Ovary (tissue), 3 donors: ENCODE measurements at regions not wholly inside any gene's neighbourhood (a gene's known extent, or its start where the extent isn't known, plus 50 kb on each side); places are given as distances from the start of the nearest gene placed in this dataset.

ENCODE experiments used
- EP300 ChIP-seq: sonication (generic); formaldehyde crosslinking; IDR thresholded peaks from one replicate; pipeline ENCODE4 v1.6.1; 2017; ENCODE audit warnings: antibody characterized with exemption
- TF ChIP-seq, protein P1 (sequence below), 3 donors: fragments of 450-650 bp in 2 of 3; fragments of 200-600 bp in 1 of 3; IDR thresholded peaks; one replicate each; pipeline versions ENCODE4 v1.5.1 to v1.8.0; 2016 to 2022; ENCODE audit warnings: antibody characterized with exemption in 3 of 3, mild to moderate bottlenecking in 1 of 3
- donor health status: DM: no; HTN: no; CAD: no.

DNA sequence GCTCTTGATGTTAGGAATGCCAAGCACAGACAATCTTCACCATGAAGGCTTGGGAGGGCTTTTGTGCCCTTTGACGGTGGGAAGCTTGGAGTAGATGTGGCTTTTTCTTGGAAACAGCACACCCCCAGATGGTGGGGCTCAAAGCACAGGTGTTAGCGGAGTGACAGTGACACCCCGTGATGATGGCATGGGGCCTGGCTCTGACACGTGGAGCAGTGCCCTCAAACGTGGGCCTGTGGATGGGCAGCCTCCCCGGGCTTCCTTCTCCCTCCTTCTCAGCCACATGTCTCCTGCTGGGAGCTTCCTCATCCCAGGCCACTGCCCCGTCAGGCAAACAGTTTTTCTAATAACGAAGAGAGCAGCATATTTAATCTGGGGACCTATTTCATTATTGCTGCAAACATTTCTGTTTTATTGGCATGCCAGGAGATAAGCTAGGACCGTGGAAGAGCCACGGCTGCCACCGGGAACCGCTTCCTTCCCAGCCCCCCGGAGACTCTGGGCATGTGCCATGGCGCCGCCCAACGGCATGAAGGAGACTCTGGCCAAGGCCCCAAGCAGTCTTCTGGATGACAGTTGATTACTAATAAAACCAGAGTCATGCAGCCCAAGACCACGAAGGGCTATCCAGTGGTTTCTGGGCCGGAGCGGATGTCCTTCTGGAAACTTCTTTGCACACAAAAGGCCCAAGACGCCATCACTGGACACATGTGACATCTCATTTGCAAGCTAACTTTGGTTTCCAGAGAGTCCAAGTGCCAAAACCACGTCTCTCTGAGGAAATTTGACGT lies 280.3 kb upstream of the FOXF1 start:
- TF ChIP-seq, protein P1, sequence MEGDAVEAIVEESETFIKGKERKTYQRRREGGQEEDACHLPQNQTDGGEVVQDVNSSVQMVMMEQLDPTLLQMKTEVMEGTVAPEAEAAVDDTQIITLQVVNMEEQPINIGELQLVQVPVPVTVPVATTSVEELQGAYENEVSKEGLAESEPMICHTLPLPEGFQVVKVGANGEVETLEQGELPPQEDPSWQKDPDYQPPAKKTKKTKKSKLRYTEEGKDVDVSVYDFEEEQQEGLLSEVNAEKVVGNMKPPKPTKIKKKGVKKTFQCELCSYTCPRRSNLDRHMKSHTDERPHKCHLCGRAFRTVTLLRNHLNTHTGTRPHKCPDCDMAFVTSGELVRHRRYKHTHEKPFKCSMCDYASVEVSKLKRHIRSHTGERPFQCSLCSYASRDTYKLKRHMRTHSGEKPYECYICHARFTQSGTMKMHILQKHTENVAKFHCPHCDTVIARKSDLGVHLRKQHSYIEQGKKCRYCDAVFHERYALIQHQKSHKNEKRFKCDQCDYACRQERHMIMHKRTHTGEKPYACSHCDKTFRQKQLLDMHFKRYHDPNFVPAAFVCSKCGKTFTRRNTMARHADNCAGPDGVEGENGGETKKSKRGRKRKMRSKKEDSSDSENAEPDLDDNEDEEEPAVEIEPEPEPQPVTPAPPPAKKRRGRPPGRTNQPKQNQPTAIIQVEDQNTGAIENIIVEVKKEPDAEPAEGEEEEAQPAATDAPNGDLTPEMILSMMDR (IDR thresholded peaks at IDR 0.05), result no peak
- no peak for TF ChIP-seq EP300
